Upper lobe of left lung (tissue), 4 donors: ENCODE measurements at regions not wholly inside any gene's neighbourhood (a gene's known extent, or its start where the extent isn't known, plus 50 kb on each side); places are given as distances from the start of the nearest gene placed in this dataset.

Source experiments
- CTCF ChIP-seq, 6 experiments: fragments of 450-650 bp in 4 of 6; fragments of 200-600 bp in 2 of 6; sonication (generic) in 2 of 6; IDR thresholded peaks; one replicate each; pipeline ENCODE4 v1.5.1; 2016 to 2019; ENCODE audit warnings: antibody characterized with exemption in 6 of 6
- EP300 ChIP-seq, 4 donors: sonication (generic); formaldehyde crosslinking; IDR thresholded peaks; one replicate each; pipeline ENCODE4 v1.5.1; 2017; ENCODE audit warnings: antibody characterized with exemption in 4 of 4, control low read depth in 2 of 4
- POLR2A ChIP-seq, 4 donors: fragments of 450-650 bp; IDR thresholded peaks; one replicate each; pipeline ENCODE4 v1.5.1; 2016 to 2017; ENCODE audit warnings: antibody characterized with exemption in 4 of 4, mild to moderate bottlenecking in 2 of 4
- POLR2AphosphoS5 ChIP-seq, 2 donors: sonication (generic); formaldehyde crosslinking; IDR thresholded peaks; one replicate each; pipeline ENCODE4 v1.5.1; 2017; ENCODE audit warnings: antibody characterized with exemption in 2 of 2

- TF ChIP-seq CTCF (IDR thresholded peaks at IDR 0.05) (no peak), POLR2A (IDR thresholded peaks at IDR 0.05) (no peak), EP300 (IDR thresholded peaks at IDR 0.05) (no peak), POLR2AphosphoS5 (IDR thresholded peaks at IDR 0.05) (no peak)
Measured at GRCh38 chr14:63788011-63788933, 60.4 kb upstream of the SGPP1 start.
